ENCODE measurements at regions not wholly inside any gene's neighbourhood (a gene's known extent, or its start where the extent isn't known, plus 50 kb on each side); places are given as distances from the start of the nearest gene placed in this dataset.

- no peaks in the 10 kb centered on the region for H3F3A ChIP-seq (ENCODE audit: insufficient read depth, low read depth)
- no peaks in the 10 kb centered on the region for H4K20me1 ChIP-seq (ENCODE audit: insufficient read depth)
- BruUV-seq (replicated peaks), result no TSS peak
- ChIA-PET CTCF (no interaction called here), POLR2A (ENCODE audit: unreplicated experiment) (no interaction called here)
- H3K4me2 ChIP-seq, result no peak overlapping the region
- no peaks in the 10 kb centered on the region for H3K9me3 ChIP-seq (ENCODE audit: insufficient read depth, low read depth)
- no peaks in the 10 kb centered on the region for H3K79me2 ChIP-seq (ENCODE audit: low read depth)
- no peaks in the 10 kb centered on the region for H3K4me1 ChIP-seq (replicated peaks; ENCODE audit: insufficient read depth)
- H2AFZ ChIP-seq, result no peak overlapping the region
- no peaks in the 10 kb centered on the region for H3K9me2 ChIP-seq (ENCODE audit: insufficient read depth)
- H3K27me3 ChIP-seq (ENCODE audit: insufficient read depth, low read depth), result no peaks in the 10 kb centered on the region
- no peak overlapping the region for H3K27ac ChIP-seq
- intact Hi-C loops (cut with micrococcal nuclease; ENCODE audit: unreplicated experiment), result no loop called here
- H3K4me3 ChIP-seq, result no peak overlapping the region
- no peaks in the 10 kb centered on the region for H3K36me3 ChIP-seq (ENCODE audit: low read depth)
- TF ChIP-seq, protein P1, sequence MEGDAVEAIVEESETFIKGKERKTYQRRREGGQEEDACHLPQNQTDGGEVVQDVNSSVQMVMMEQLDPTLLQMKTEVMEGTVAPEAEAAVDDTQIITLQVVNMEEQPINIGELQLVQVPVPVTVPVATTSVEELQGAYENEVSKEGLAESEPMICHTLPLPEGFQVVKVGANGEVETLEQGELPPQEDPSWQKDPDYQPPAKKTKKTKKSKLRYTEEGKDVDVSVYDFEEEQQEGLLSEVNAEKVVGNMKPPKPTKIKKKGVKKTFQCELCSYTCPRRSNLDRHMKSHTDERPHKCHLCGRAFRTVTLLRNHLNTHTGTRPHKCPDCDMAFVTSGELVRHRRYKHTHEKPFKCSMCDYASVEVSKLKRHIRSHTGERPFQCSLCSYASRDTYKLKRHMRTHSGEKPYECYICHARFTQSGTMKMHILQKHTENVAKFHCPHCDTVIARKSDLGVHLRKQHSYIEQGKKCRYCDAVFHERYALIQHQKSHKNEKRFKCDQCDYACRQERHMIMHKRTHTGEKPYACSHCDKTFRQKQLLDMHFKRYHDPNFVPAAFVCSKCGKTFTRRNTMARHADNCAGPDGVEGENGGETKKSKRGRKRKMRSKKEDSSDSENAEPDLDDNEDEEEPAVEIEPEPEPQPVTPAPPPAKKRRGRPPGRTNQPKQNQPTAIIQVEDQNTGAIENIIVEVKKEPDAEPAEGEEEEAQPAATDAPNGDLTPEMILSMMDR (conservative IDR thresholded peaks at IDR 0.05), result no peak
- no peak for TF ChIP-seq EZH2 (IDR thresholded peaks at IDR 0.05; ENCODE audit: low read depth)
- DNase-seq, result no peak
These were observed 50.9 kb upstream of the GRID2 start for GRCh38 chr4:92252846-92253245.

- no peaks in the 10 kb centered on the region for H3K9me3 ChIP-seq (ENCODE audit: insufficient read depth, low read depth)
- H3K4me3 ChIP-seq, result no peak overlapping the region
- CTCF ChIA-PET, result no interaction called here
- no peaks in the 10 kb centered on the region for H3K9me2 ChIP-seq (ENCODE audit: insufficient read depth)
- no peak overlapping the region for H2AFZ ChIP-seq
- no peak for DNase-seq
- H3K4me2 ChIP-seq, result no peak overlapping the region
- BruUV-seq (replicated peaks), result no TSS peak
- H3K79me2 ChIP-seq (ENCODE audit: low read depth), result no peaks in the 10 kb centered on the region
- no peaks in the 10 kb centered on the region for H3K27me3 ChIP-seq (ENCODE audit: insufficient read depth, low read depth)
- H3F3A ChIP-seq (ENCODE audit: insufficient read depth, low read depth), result no peaks in the 10 kb centered on the region
- H3K27ac ChIP-seq, result no peak overlapping the region
- no peaks in the 10 kb centered on the region for H3K4me1 ChIP-seq (replicated peaks; ENCODE audit: insufficient read depth)
- intact Hi-C loops (cut with micrococcal nuclease; ENCODE audit: unreplicated experiment), result no loop called here
- H4K20me1 ChIP-seq (ENCODE audit: insufficient read depth), result no peaks in the 10 kb centered on the region
- H3K36me3 ChIP-seq (ENCODE audit: low read depth), result no peaks in the 10 kb centered on the region
- TF ChIP-seq EZH2 (IDR thresholded peaks at IDR 0.05; ENCODE audit: low read depth), result no peak
- TF ChIP-seq, protein P1 (conservative IDR thresholded peaks at IDR 0.05), result no peak
- POLR2A ChIA-PET (ENCODE audit: unreplicated experiment), result no interaction called here
These were observed 50.2 kb upstream of the GRID2 start for GRCh38 chr4:92253550-92253949.

Data from PC-9 (cell line).